ENCODE measurements at regions not wholly inside any gene's neighbourhood (a gene's known extent, or its start where the extent isn't known, plus 50 kb on each side); places are given as distances from the start of the nearest gene placed in this dataset.
"Not testable (repeated sequence)": the region's sequence is repeated elsewhere in the genome, so short reads cannot be mapped to it uniquely, and the experiment has no call there.

- no peak for DNase-seq (ENCODE audit: low spot score)
These were observed 386.3 kb downstream of the USP25 start for GRCh38 chr21:16116069-16116468.

- DNase-seq (ENCODE audit: low spot score), result peak; percentile 15
These were observed 387.0 kb downstream of the USP25 start for GRCh38 chr21:16116798-16117197.

DNA sequence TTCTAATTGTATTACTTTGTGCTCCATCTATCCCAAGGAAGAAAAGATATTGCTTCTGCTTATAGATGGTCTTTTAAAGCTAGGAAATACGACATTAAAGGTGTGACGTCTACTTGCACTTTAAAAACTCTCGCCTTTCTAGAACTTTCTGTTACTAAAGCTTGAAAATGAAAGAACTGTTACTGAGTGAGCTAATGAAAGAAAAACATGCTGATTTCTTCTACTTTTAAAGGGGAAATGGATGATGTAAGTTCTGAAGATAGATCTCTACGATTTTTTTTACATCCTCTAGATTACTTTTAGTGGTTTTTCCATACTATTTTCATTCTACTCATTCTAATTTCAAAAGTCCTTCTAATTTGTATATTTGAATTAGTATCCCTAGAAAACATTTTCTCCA is 387.5 kb downstream of the USP25 start:
- DNase-seq (ENCODE audit: low spot score), result peak; percentile 5

- peak; percentile 13 for DNase-seq (ENCODE audit: low spot score)
These were observed 388.2 kb downstream of the USP25 start for GRCh38 chr21:16117851-16118590.

- peak; percentile 82 for DNase-seq (ENCODE audit: low spot score)
These were observed 394.8 kb downstream of the USP25 start for GRCh38 chr21:16124378-16125138.

DNA sequence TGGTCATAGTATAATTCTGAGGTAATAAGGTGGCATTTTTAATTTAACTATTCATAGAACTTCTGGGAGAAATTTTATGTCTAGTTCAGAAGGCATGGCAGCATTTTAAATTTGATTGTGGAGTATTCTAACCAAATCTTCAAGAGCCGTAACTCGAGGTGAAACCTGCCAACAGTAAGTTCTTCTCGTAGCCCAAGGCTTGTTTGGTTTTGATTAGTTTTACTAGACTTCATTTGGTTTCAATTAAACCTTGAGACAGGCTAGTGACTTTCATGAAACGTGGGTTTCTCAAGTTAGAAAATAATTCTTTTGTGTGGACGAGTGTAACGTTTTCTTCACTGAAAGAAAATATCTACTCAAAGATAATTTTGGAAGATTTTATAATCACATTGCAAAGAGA is 395.5 kb downstream of the USP25 start:
- DNase-seq (ENCODE audit: low spot score), result no peak

- not testable (repeated sequence) for DNase-seq (ENCODE audit: low spot score)
These were observed 402.7 kb downstream of the USP25 start for GRCh38 chr21:16132453-16132852.

DNA sequence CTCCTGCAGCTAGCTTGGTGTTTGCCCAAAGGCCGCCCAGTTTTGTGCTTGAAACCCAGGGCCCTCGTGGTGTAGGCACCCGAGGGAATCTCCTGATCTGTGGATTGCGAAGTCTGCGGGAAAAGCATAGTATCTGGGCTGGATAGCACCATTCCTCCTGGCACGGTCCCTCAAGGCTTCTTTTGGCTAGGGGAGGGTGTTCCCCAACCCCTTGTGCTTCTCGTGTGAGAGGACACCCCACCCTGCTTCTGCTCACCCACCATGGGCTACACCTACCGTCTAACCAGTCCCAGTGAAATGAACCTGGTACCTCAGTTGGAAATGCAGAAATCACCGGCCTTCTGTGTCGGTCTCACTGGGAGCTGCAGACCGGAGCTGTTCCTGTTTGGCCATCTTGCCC is 403.5 kb downstream of the USP25 start:
- no peak for DNase-seq (ENCODE audit: low spot score)

DNA sequence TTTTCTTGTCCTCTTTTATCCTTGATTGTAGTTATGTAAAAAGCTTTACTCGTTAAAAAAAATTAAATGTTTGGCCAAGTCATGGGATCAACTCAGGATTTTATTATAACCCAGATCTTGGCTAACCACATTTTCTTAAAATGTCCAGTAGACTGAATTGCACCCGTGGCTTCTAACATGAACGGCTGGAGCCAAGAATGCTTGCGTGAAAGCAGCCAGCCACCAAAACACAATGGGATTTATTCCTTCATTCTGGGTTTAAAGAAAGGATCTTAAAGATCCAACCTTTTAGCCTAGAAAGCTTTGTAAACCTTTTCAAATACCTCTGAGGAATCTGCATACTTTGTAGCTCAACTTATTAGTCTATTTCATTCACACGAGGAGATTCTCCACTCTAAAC is 404.4 kb downstream of the USP25 start:
- no peak for DNase-seq (ENCODE audit: low spot score)

GRCh38 chr21:16137106-16137505 is 407.3 kb downstream of the USP25 start:
- DNase-seq (ENCODE audit: low spot score), result no peak

- DNase-seq (ENCODE audit: low spot score), result no peak
These were observed 415.3 kb downstream of the USP25 start for GRCh38 chr21:16145052-16145451.

GRCh38 chr21:16145479-16145878 is 415.7 kb downstream of the USP25 start:
- DNase-seq (ENCODE audit: low spot score), result no peak

DNA sequence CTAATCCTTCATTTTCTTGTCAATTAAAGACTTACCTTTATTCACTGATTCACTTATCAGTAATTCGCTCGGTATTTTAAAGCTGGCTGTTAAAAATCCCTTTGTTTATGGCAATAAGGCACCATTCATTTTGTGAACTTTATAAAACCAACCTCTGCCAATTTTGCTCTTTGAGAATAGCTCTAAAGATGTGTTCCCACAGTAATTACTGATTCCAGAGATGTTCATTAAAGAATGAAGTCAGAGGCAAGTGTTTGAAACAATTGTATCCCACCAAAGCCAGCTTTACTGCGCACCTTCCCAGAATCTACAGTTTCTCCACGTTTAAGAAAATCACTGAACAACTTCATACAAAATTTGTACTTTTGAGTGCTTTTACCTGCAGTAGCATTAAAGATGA is 424.5 kb downstream of the USP25 start:
- DNase-seq (ENCODE audit: low spot score), result no peak

DNA sequence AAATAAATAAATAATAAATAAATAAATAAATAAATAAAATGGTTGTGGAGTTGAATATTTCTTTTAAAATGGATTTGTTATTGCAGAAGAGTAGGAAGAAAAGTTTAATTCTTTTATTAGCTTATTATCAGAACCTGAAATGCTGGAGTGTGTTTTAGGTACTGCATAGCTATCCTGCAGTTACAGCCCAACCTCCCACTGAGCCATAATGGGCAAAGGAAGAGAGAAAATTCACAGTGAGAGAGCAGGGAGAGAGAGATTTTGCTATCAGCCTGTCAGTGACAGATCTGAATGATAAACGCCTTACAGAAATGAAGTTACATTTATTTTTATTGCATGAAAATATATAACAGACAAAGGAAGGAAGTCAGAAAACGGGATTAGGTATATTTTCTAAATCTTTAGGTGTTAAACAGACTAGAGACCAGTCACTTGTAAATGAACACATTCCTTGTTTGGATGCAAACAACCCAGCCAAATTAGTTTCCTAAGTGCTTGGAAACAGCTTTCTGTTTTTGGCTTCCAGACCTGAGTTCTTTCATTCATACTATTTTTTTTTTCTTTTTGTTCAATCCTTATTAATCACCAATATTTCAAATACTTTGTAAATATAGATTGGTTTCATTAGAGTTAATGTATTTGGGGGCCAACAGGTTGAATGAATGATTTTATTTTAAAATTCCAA is 425.3 kb downstream of the USP25 start:
- no peak for DNase-seq (ENCODE audit: low spot score)

- no peak for DNase-seq (ENCODE audit: low spot score)
These were observed 427.2 kb downstream of the USP25 start for GRCh38 chr21:16156841-16157489.

DNA sequence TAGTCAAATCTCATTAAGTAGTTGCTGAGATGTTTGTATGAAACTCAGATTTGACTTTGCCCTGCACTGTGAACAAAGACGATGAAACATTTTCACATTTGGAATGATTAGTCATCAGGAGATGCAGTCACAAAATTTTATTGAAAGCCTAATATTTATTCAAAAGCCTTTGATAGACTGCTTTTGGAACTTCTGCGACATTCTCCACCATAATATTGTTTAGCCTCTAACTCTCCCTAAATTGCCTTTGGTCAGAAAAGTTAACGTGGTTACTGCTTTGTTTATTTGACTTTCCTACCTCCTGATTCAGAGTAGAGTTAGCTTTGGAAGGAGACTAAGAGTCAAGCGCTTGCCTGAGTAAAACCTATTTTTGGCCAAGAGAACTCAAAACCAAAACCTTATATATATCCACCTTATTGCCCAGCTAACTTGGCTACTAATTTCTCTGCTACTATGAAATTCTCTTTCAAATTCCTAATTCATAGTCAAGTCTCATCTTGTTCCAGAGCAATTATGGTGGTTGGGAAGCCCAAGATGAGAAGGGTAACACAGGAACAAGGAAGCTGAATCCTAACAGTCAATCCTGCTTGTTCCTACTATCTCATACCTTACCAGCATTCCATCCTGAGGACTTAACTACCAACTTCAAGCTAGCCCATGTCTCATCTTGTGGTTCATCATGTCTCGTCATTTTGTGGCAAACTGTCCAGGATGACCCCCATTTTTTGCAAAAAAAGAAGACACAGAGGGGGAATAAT is 429.6 kb downstream of the USP25 start:
- DNase-seq (ENCODE audit: low spot score), result no peak

GRCh38 chr21:16159971-16160350 is 430.2 kb downstream of the USP25 start:
- no peak for DNase-seq (ENCODE audit: low spot score)

GRCh38 chr21:16162953-16163352 is 433.2 kb downstream of the USP25 start:
- no peak for DNase-seq (ENCODE audit: low spot score)

DNA sequence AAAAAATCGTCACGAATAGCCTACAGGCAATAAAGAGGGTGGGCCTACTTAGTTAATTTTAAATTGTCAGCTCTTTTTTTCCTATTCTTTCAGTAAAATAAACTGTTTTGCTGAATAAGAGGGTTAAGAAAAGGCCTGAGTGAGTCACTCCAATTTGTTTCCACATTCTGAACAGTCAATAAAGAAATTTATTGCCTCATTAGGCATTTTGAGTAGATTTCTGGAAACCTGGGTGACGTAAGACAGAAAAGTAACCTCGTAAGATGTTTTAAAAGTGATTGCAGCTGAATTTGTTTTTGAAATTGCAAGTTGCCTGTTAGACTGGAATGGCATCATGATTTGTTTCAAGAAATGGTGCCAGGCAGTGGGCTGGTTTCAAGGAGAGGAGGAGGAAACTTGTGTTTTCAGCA is 439.3 kb downstream of the USP25 start:
- DNase-seq (ENCODE audit: low spot score), result no peak

GRCh38 chr21:16169779-16170178 is 440.0 kb downstream of the USP25 start:
- no peak for DNase-seq (ENCODE audit: low spot score)

GRCh38 chr21:16176570-16176969 is 446.8 kb downstream of the USP25 start:
- DNase-seq (ENCODE audit: low spot score), result no peak
